Mononuclear cell (primary cell): ENCODE measurements at regions not wholly inside any gene's neighbourhood (a gene's known extent, or its start where the extent isn't known, plus 50 kb on each side); places are given as distances from the start of the nearest gene placed in this dataset.

ENCODE experiments used
- H3K27me3 ChIP-seq: 2 replicates; pipeline ENCODE4 v1.6.0; 2011; ENCODE audit warnings: low read length, control low read depth; ENCODE audit not compliant: insufficient read depth
- H3K4me1 ChIP-seq: 2 replicates; pipeline ENCODE4 v1.5.1; 2011; ENCODE audit warnings: mild to moderate bottlenecking, low read length, control low read depth; ENCODE audit not compliant: insufficient read depth
- H3K4me3 ChIP-seq: 2 replicates; pipeline ENCODE4 v1.5.1; 2011; ENCODE audit warnings: mild to moderate bottlenecking, low read length, moderate library complexity
- H3K9me3 ChIP-seq: 2 replicates; pipeline ENCODE4 v1.5.1; 2011; ENCODE audit warnings: low read depth, mild to moderate bottlenecking, control low read depth, low read length

- H3K4me1 ChIP-seq = no peaks in the 10 kb centered on the region
- no peak overlapping the region for H3K4me3 ChIP-seq
- no peaks in the 10 kb centered on the region for H3K27me3 ChIP-seq
- no peaks in the 10 kb centered on the region for H3K9me3 ChIP-seq
Measured at GRCh38 chr15:94535298-94536048, 304.1 kb downstream of the MCTP2 start.

DNA sequence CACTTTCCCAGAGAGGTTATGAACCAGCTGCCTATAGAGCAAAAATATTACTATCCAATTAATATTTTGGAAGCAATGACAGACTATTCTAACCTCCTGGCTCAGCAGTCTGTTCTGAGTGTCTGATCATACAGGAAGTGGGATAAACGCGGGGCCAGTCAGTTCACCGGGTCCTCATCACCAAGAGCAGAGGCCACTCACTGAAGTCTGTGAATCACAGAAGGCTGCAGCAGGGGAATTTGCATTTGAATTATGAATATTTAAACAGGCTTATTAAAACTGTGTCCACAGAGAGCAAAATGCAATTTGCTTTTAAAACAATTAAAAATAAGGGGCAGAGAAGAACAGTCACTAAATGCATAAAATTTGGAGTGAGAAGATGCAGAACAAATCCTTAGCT, 305.2 kb downstream of the MCTP2 start:
- no peak overlapping the region for H3K4me3 ChIP-seq
- H3K4me1 ChIP-seq = no peaks in the 10 kb centered on the region
- no peaks in the 10 kb centered on the region for H3K9me3 ChIP-seq
- H3K27me3 ChIP-seq = no peaks in the 10 kb centered on the region

DNA sequence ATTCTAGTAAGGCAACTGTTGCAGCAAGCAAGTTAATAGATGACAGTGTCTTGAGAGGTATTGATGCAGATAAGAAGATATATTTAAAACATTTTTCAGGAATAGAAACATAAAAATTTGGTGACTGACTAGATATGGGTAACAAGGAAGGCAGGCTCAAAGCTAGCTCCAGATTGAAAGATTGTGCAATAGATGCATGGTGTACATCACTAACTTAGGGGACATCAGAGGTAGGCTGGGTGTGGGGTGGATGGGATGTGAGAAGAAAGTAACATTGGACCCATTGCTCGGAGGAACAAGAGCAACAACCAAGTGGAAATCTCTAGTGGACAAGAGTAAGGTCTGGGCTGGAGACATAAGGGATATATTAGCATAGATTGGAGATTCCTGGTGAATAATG, 306.9 kb downstream of the MCTP2 start:
- no peak overlapping the region for H3K4me3 ChIP-seq
- H3K9me3 ChIP-seq = no peaks in the 10 kb centered on the region
- H3K27me3 ChIP-seq = no peaks in the 10 kb centered on the region
- H3K4me1 ChIP-seq = no peaks in the 10 kb centered on the region

- Histone ChIP-seq H3K4me1 (no peaks in the 10 kb centered on the region), H3K4me3 (no peak overlapping the region), H3K27me3 (no peaks in the 10 kb centered on the region), H3K9me3 (no peaks in the 10 kb centered on the region)
Measured at GRCh38 chr15:94542391-94542790, 311.0 kb downstream of the MCTP2 start.

- Histone ChIP-seq H3K4me1 (no peaks in the 10 kb centered on the region), H3K4me3 (no peak overlapping the region)
Measured at GRCh38 chr15:94546808-94547207, 315.4 kb downstream of the MCTP2 start.

DNA sequence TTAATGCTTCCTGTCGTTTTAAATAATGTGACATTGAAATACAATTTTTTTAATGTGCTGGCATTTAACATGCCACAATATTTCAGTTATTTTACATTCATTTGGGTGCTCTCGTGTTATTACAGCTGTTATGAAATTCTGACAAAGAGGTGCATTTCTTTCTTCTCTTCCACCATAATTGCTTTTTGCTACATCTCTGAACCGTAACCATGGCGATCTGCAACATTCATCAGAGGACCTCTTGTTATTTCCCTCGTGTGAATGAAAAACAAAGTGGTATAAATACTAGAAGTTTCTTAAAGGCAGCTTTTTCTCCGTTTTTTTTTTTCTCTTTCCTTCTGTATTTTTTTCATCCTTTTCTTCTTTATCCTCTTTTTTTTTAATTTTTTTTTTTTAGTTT, 316.4 kb downstream of the MCTP2 start:
- H3K4me3 ChIP-seq = no peak overlapping the region

More at GRCh38 chr15:94546808-94547207, 315.4 kb downstream of the MCTP2 start:
- no peaks in the 10 kb centered on the region for H3K9me3 ChIP-seq
- no peaks in the 10 kb centered on the region for H3K27me3 ChIP-seq

GRCh38 chr15:94555841-94556519, 324.6 kb downstream of the MCTP2 start:
- H3K27me3 ChIP-seq = no peaks in the 10 kb centered on the region
- no peaks in the 10 kb centered on the region for H3K4me1 ChIP-seq
- H3K4me3 ChIP-seq = no peak overlapping the region
- H3K9me3 ChIP-seq = no peaks in the 10 kb centered on the region

More for the DNA sequence above, 316.4 kb downstream of the MCTP2 start:
- Histone ChIP-seq H3K4me1 (no peaks in the 10 kb centered on the region), H3K27me3 (no peaks in the 10 kb centered on the region), H3K9me3 (no peaks in the 10 kb centered on the region)

GRCh38 chr15:94561036-94561689, 329.8 kb downstream of the MCTP2 start:
- Histone ChIP-seq H3K4me1 (no peaks in the 10 kb centered on the region), H3K27me3 (peaks cover 3% of the 10 kb centered on the region), H3K9me3 (peaks cover 8% of the 10 kb centered on the region), H3K4me3 (no peak overlapping the region)

- peaks cover 6% of the 10 kb centered on the region for H3K27me3 ChIP-seq
- no peaks in the 10 kb centered on the region for H3K4me1 ChIP-seq
- H3K9me3 ChIP-seq = peaks cover 8% of the 10 kb centered on the region
- no peak overlapping the region for H3K4me3 ChIP-seq
Measured at GRCh38 chr15:94563456-94563855, 332.1 kb downstream of the MCTP2 start.

- peaks cover 27% of the 10 kb centered on the region for H3K27me3 ChIP-seq
- no peaks in the 10 kb centered on the region for H3K9me3 ChIP-seq
- H3K4me3 ChIP-seq = no peak overlapping the region
- no peaks in the 10 kb centered on the region for H3K4me1 ChIP-seq
Measured at GRCh38 chr15:94576889-94577533, 345.6 kb downstream of the MCTP2 start.

DNA sequence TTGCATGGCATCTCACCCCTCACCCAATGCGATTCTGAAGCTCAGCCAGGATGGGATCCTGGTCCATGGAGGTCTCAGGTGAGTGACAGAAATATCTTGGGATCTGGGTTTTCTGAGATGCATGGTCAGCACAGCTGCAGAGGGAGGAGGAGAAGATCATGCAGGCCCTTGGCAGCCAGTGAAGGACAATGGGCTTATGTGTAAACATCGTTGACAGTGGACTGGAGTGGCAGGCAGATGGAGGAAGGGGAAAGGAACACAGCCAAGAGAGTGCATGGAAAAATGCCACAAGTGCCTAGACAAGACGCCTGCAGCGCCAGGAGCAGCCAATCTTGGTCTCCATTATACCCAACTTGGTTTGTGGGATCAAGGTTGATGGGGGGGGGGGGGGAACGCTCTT, 347.9 kb downstream of the MCTP2 start:
- Histone ChIP-seq H3K4me1 (peaks cover 6% of the 10 kb centered on the region), H3K9me3 (no peaks in the 10 kb centered on the region), H3K27me3 (peaks cover 49% of the 10 kb centered on the region), H3K4me3 (no peak overlapping the region)

- H3K4me1 ChIP-seq = peaks cover 17% of the 10 kb centered on the region
- H3K27me3 ChIP-seq = peaks cover 60% of the 10 kb centered on the region
- H3K4me3 ChIP-seq = no peak overlapping the region
- no peaks in the 10 kb centered on the region for H3K9me3 ChIP-seq
Measured at GRCh38 chr15:94580211-94580885, 349.0 kb downstream of the MCTP2 start.

GRCh38 chr15:94582368-94582767, 351.0 kb downstream of the MCTP2 start:
- H3K4me1 ChIP-seq = peaks cover 17% of the 10 kb centered on the region
- peaks cover 76% of the 10 kb centered on the region for H3K27me3 ChIP-seq

DNA sequence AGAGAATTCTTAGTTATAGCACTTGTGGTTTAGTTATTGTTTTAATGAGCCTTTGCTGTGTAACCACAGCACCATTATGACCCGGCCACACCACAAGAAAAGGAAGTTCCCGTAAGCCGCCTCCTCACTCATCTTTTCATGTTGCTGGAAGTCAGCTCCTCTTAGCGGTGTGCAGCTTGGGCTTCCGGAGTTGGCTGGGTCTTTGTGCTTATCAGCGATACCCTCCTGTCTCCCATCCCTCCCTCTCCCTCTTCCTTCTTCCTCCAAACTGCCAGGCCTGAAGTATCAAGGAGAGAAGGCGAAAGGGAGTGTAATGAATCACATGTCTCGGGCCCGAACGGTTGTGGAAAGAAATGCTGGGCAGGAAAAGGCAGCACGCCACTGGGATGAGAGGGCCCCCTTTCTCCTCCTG, 353.5 kb downstream of the MCTP2 start:
- Histone ChIP-seq H3K27me3 (peaks cover 81% of the 10 kb centered on the region), H3K9me3 (no peaks in the 10 kb centered on the region), H3K4me1 (peaks cover 17% of the 10 kb centered on the region), H3K4me3 (no peak overlapping the region)

More at GRCh38 chr15:94582368-94582767, 351.0 kb downstream of the MCTP2 start:
- no peaks in the 10 kb centered on the region for H3K9me3 ChIP-seq
- H3K4me3 ChIP-seq = no peak overlapping the region
